Loucy (cell line): ENCODE measurements at regions not wholly inside any gene's neighbourhood (a gene's known extent, or its start where the extent isn't known, plus 50 kb on each side); places are given as distances from the start of the nearest gene placed in this dataset.

Experiments used
- EZH2phosphoT487 ChIP-seq: fragments of 200-600 bp; IDR thresholded peaks from 2 replicates; pipeline ENCODE4 v1.6.1; 2018; ENCODE audit warnings: antibody characterized with exemption, mild to moderate bottlenecking, moderate library complexity, borderline replicate concordance
- TF ChIP-seq, protein P1 (sequence below): fragments of 200-600 bp; sonication (generic); conservative IDR thresholded peaks from 2 replicates; pipeline ENCODE4 v1.5.1; 2014; ENCODE audit warnings: mild to moderate bottlenecking, antibody characterized with exemption, low read length

DNA sequence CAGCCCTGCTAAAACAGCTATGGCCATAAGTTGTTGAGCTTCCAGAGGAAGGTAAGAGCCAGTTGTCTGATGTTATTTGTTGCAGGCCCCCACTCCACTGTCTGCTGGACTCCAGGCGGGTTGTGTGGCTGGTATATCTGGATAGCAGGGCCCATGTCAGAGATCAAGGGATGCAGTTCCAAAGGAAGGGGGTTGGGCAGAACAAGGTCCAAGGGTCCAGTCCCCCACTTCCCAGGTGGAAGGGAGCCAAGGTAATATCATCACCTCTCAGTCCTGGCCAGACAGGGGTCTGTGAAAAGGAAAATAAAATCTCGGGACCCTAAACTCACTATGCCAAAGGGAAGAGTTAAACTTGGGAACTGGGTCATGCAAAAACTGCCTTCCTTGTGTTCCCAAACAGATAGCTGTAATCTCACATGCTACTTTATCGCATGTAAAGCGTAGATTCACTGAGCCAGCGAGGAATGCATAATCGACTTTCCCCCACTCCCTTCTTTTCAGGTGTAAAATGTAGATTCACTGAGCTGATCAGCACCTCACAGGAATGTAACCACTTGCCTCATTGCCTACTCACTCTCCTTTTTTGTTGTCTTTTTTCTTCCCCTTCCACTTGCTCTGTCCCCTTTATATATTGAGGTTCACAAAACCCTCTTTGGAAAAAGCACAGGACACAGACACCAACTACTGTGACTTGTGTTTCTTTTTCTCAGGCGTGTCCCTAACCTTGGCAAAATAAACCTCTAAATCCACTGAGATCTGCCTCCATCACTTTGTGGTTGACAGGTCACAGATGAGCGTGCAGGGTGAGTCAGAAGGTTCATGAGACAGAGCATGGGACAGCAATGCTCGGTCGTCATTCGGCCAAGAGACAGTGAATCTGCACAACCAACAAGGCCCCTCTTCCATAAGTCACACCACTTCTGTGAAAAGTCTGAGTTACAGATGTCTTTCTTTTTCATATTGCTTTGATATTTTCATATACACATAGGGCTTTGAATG, 255.3 kb upstream of the SIX2 start:
- TF ChIP-seq, protein P1, sequence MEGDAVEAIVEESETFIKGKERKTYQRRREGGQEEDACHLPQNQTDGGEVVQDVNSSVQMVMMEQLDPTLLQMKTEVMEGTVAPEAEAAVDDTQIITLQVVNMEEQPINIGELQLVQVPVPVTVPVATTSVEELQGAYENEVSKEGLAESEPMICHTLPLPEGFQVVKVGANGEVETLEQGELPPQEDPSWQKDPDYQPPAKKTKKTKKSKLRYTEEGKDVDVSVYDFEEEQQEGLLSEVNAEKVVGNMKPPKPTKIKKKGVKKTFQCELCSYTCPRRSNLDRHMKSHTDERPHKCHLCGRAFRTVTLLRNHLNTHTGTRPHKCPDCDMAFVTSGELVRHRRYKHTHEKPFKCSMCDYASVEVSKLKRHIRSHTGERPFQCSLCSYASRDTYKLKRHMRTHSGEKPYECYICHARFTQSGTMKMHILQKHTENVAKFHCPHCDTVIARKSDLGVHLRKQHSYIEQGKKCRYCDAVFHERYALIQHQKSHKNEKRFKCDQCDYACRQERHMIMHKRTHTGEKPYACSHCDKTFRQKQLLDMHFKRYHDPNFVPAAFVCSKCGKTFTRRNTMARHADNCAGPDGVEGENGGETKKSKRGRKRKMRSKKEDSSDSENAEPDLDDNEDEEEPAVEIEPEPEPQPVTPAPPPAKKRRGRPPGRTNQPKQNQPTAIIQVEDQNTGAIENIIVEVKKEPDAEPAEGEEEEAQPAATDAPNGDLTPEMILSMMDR = no peak
- no peak for TF ChIP-seq EZH2phosphoT487
